ENCODE measurements at regions not wholly inside any gene's neighbourhood (a gene's known extent, or its start where the extent isn't known, plus 50 kb on each side); places are given as distances from the start of the nearest gene placed in this dataset.

- no peaks in the 10 kb centered on the region for H3K4me1 ChIP-seq (ENCODE audit: control insufficient read depth in 1 of 2, insufficient read depth in 2 of 2, low read depth in 1 of 2, low read length in 1 of 2)
- 7% methylated on average over 5 of the region's 5 CpGs for WGBS (ENCODE audit: low lambda C conversion rate)
These were observed 875.0 kb upstream of the PRKX start for GRCh38 chrX:4588466-4588865.

GRCh38 chrX:4588056-4588455 lies 874.6 kb upstream of the PRKX start:
- DNase-seq, result no peak
- Histone ChIP-seq H3K4me1 (ENCODE audit: control insufficient read depth in 1 of 2, insufficient read depth in 2 of 2, low read depth in 1 of 2, low read length in 1 of 2) (no peaks in the 10 kb centered on the region), H4K20me1 (ENCODE audit: insufficient read depth) (no peaks in the 10 kb centered on the region), H3K36me3 (replicated peaks in 1 of 2; ENCODE audit: control insufficient read depth in 1 of 2, insufficient read depth in 2 of 2, low read length in 1 of 2) (no peaks in the 10 kb centered on the region), H3K79me2 (ENCODE audit: insufficient read depth) (no peaks in the 10 kb centered on the region), H3K9ac (no peak overlapping the region), H3F3A (replicated peaks; ENCODE audit: insufficient read depth) (no peaks in the 10 kb centered on the region), H3K9me3 (no peaks in the 10 kb centered on the region), H3K27ac (ENCODE audit: low read depth in 2 of 2, low read length in 1 of 2) (no peak overlapping the region), H3K9me2 (no peaks in the 10 kb centered on the region), H3K4me3 (ENCODE audit: low read depth in 2 of 2, low read length in 1 of 2) (no peak overlapping the region), H3K4me2 (no peak overlapping the region), H3K27me3 (ENCODE audit: insufficient read depth) (no peaks in the 10 kb centered on the region), H2AFZ (ENCODE audit: low read depth) (no peak overlapping the region)
- POLR2A ChIA-PET, result no interaction called here
- 8% methylated on average over 3 of the region's 3 CpGs for WGBS (ENCODE audit: low lambda C conversion rate)
- CTCF ChIA-PET, result no interaction called here
- TF ChIP-seq RAD21 (IDR thresholded peaks at IDR 0.05; ENCODE audit: low read length) (no peak), JUND (IDR thresholded peaks at IDR 0.05) (no peak), TEAD4 (IDR thresholded peaks at IDR 0.05; ENCODE audit: borderline replicate concordance, insufficient read depth) (no peak), MXI1 (IDR thresholded peaks at IDR 0.05; ENCODE audit: low read depth, low read length) (no peak), FOSL2 (IDR thresholded peaks at IDR 0.05; ENCODE audit: borderline replicate concordance, low read depth) (no peak)

More at GRCh38 chrX:4588466-4588865, 875.0 kb upstream of the PRKX start:
- CTCF ChIA-PET, result no interaction called here
- DNase-seq, result no peak
- H3K79me2 ChIP-seq (ENCODE audit: insufficient read depth), result no peaks in the 10 kb centered on the region
- no peak overlapping the region for H3K4me2 ChIP-seq
- no peak overlapping the region for H3K27ac ChIP-seq (ENCODE audit: low read depth in 2 of 2, low read length in 1 of 2)
- no peaks in the 10 kb centered on the region for H3F3A ChIP-seq (replicated peaks; ENCODE audit: insufficient read depth)
- no peak overlapping the region for H2AFZ ChIP-seq (ENCODE audit: low read depth)
- no peaks in the 10 kb centered on the region for H3K9me2 ChIP-seq
- no peaks in the 10 kb centered on the region for H3K9me3 ChIP-seq
- H4K20me1 ChIP-seq (ENCODE audit: insufficient read depth), result no peaks in the 10 kb centered on the region
- H3K9ac ChIP-seq, result no peak overlapping the region
- POLR2A ChIA-PET, result no interaction called here
- no peak overlapping the region for H3K4me3 ChIP-seq (ENCODE audit: low read depth in 2 of 2, low read length in 1 of 2)
- H3K27me3 ChIP-seq (ENCODE audit: insufficient read depth), result no peaks in the 10 kb centered on the region
- TF ChIP-seq PBX3 (IDR thresholded peaks at IDR 0.05), result no peak
- TF ChIP-seq NRF1 (IDR thresholded peaks at IDR 0.05; ENCODE audit: low read depth, low read length), result no peak
- no peak for TF ChIP-seq REST (IDR thresholded peaks at IDR 0.05; ENCODE audit: low read depth, low read length)
- TF ChIP-seq EZH2phosphoT487 (IDR thresholded peaks at IDR 0.05; ENCODE audit: borderline replicate concordance, low read depth), result no peak
- no peak for TF ChIP-seq EP300 (IDR thresholded peaks at IDR 0.05; ENCODE audit: borderline replicate concordance in 1 of 2, low read depth in 1 of 2, low read length in 1 of 2)
- no peak for TF ChIP-seq POLR2AphosphoS5 (IDR thresholded peaks at IDR 0.05; ENCODE audit: low read depth, low read length)
- H3K36me3 ChIP-seq (replicated peaks in 1 of 2; ENCODE audit: control insufficient read depth in 1 of 2, insufficient read depth in 2 of 2, low read length in 1 of 2), result no peaks in the 10 kb centered on the region

Measured in SK-N-SH (cell line).